CD4-positive, alpha-beta memory T cell (primary cell): ENCODE measurements at regions not wholly inside any gene's neighbourhood (a gene's known extent, or its start where the extent isn't known, plus 50 kb on each side); places are given as distances from the start of the nearest gene placed in this dataset.

Experiments
- CTCF ChIA-PET: fragments of 350-600 bp; sonication (Branson Sonifier 250); formaldehyde crosslinking; loops from one replicate; lab custom pipeline; 2021; ENCODE audit warnings: inconsistent platforms; ENCODE audit not compliant: partially characterized antibody; lab: Charles Lee
- POLR2A ChIA-PET: fragments of 350-600 bp; sonication (Branson Sonifier 250); formaldehyde crosslinking; loops from one replicate; lab custom pipeline; 2021; ENCODE audit not compliant: partially characterized antibody; lab: Charles Lee
- DNase-seq, 5 donors: peaks; one replicate each; pipeline versions ENCODE4 v3.0.0 to v3.0.0-alpha.2; 2020 to 2022; ENCODE audit warnings: mixed read lengths in 1 of 5
- H3K27ac ChIP-seq: one replicate; pipeline ENCODE4 v1.7.0; 2013; ENCODE audit warnings: low read depth, low read length
- H3K27me3 ChIP-seq: 2 replicates; pipeline ENCODE4 v1.7.0; 2013; ENCODE audit warnings: mild to moderate bottlenecking, low read length, moderate library complexity; ENCODE audit not compliant: insufficient read depth
- H3K36me3 ChIP-seq: 2 replicates; pipeline ENCODE4 v1.7.0; 2013; ENCODE audit warnings: mild to moderate bottlenecking, low read length, moderate library complexity; ENCODE audit not compliant: insufficient read depth
- H3K4me1 ChIP-seq: 2 replicates; pipeline ENCODE4 v1.7.0; 2013; ENCODE audit warnings: mild to moderate bottlenecking, low read length, moderate library complexity; ENCODE audit not compliant: insufficient read depth
- H3K4me3 ChIP-seq, 2 donors: one replicate each; pipeline ENCODE4 v1.7.0; 2013; ENCODE audit warnings: low read length in 2 of 2, mild to moderate bottlenecking in 1 of 2
- H3K9me3 ChIP-seq, 2 donors: one replicate each; pipeline ENCODE4 v1.7.0; 2013; ENCODE audit warnings: low read length in 2 of 2, control low read depth in 1 of 2; ENCODE audit not compliant: control insufficient read depth in 1 of 2
- H3K27ac Mint-ChIP-seq, 7 donors: one replicate each; pipeline ENCODE4 v1.8.0; 2020 to 2021; ENCODE audit warnings: mixed read lengths in 7 of 7, mild to moderate bottlenecking in 6 of 7, inconsistent platforms in 3 of 7, moderate library complexity in 3 of 7
- H3K27me3 Mint-ChIP-seq, 2 donors: one replicate each; pipeline ENCODE4 v1.8.0; 2020 to 2021; ENCODE audit warnings: mixed read lengths in 2 of 2
- H3K36me3 Mint-ChIP-seq, 2 donors: one replicate each; pipeline ENCODE4 v1.8.0; 2020 to 2021; ENCODE audit warnings: mixed read lengths in 2 of 2, inconsistent platforms in 1 of 2, mild to moderate bottlenecking in 1 of 2
- H3K4me1 Mint-ChIP-seq, 4 donors: one replicate each; pipeline ENCODE4 v1.8.0; 2020 to 2021; ENCODE audit warnings: mixed read lengths in 4 of 4, mild to moderate bottlenecking in 1 of 4
- H3K4me3 Mint-ChIP-seq, 8 donors: one replicate each; pipeline ENCODE4 v1.8.0; 2020 to 2021; ENCODE audit warnings: mixed read lengths in 8 of 8, mild to moderate bottlenecking in 7 of 8, moderate library complexity in 6 of 8, inconsistent platforms in 3 of 8
- H3K9me3 Mint-ChIP-seq, 8 donors: one replicate each; pipeline ENCODE4 v1.8.0; 2020 to 2021; ENCODE audit warnings: mixed read lengths in 8 of 8, mild to moderate bottlenecking in 5 of 8, inconsistent platforms in 3 of 8, moderate library complexity in 1 of 8
- intact Hi-C: fragments of 100-400 bp; cut with micrococcal nuclease; formaldehyde crosslinking; loops from one replicate; pipeline ENCODE4 v1.15.1; 2023

GRCh38 chr2:221022554-221022953 is 549.5 kb downstream of the EPHA4 start:
- Mint-ChIP-seq H3K4me3 (no peak overlapping the region), H3K36me3 (no peaks in the 10 kb centered on the region), H3K9me3 (no peaks in the 10 kb centered on the region), H3K27me3 (peaks cover 9% of the 10 kb centered on the region in 2 donors), H3K27ac (no peak overlapping the region), H3K4me1 (peaks cover 0 to 5% (median under 1%) of the 10 kb centered on the region in 4 donors)
- Histone ChIP-seq H3K4me1 (no peaks in the 10 kb centered on the region), H3K4me3 (no peak overlapping the region), H3K27ac (no peak overlapping the region), H3K36me3 (no peaks in the 10 kb centered on the region), H3K9me3 (no peaks in the 10 kb centered on the region), H3K27me3 (no peaks in the 10 kb centered on the region)
- ChIA-PET CTCF (no interaction called here), POLR2A (no interaction called here)
- no peak for DNase-seq
- intact Hi-C loops, result no loop called here

GRCh38 chr2:221025398-221025797 is 546.7 kb downstream of the EPHA4 start:
- no peak overlapping the region for H3K27ac Mint-ChIP-seq
- no peak for DNase-seq
- Histone ChIP-seq H3K9me3 (no peaks in the 10 kb centered on the region), H3K4me1 (no peaks in the 10 kb centered on the region), H3K27me3 (no peaks in the 10 kb centered on the region), H3K27ac (no peak overlapping the region), H3K36me3 (no peaks in the 10 kb centered on the region), H3K4me3 (no peak overlapping the region)
- no peak overlapping the region for H3K4me3 Mint-ChIP-seq
- intact Hi-C loops, result no loop called here
- H3K9me3 Mint-ChIP-seq, result no peaks in the 10 kb centered on the region
- peaks cover 9 to 11% of the 10 kb centered on the region in 2 donors for H3K27me3 Mint-ChIP-seq
- CTCF ChIA-PET, result no interaction called here
- H3K4me1 Mint-ChIP-seq, result peaks cover 0 to 5% (median under 1%) of the 10 kb centered on the region in 4 donors
- POLR2A ChIA-PET, result no interaction called here
- H3K36me3 Mint-ChIP-seq, result no peaks in the 10 kb centered on the region

- no peaks in the 10 kb centered on the region for H3K9me3 Mint-ChIP-seq
- Histone ChIP-seq H3K4me3 (no peak overlapping the region), H3K27me3 (no peaks in the 10 kb centered on the region), H3K36me3 (no peaks in the 10 kb centered on the region), H3K9me3 (no peaks in the 10 kb centered on the region), H3K4me1 (no peaks in the 10 kb centered on the region), H3K27ac (no peak overlapping the region)
- POLR2A ChIA-PET, result no interaction called here
- no peaks in the 10 kb centered on the region for H3K4me1 Mint-ChIP-seq
- CTCF ChIA-PET, result no interaction called here
- H3K27ac Mint-ChIP-seq, result no peak overlapping the region
- no peaks in the 10 kb centered on the region for H3K36me3 Mint-ChIP-seq
- no peak overlapping the region for H3K4me3 Mint-ChIP-seq
- peaks cover 3 to 7% of the 10 kb centered on the region in 2 donors for H3K27me3 Mint-ChIP-seq
- DNase-seq, result no peak
- intact Hi-C loops, result no loop called here
Measured at GRCh38 chr2:221034026-221034701, 537.9 kb downstream of the EPHA4 start.

GRCh38 chr2:221034973-221035372 is 537.1 kb downstream of the EPHA4 start:
- H3K9me3 Mint-ChIP-seq, result no peaks in the 10 kb centered on the region
- Histone ChIP-seq H3K36me3 (no peaks in the 10 kb centered on the region), H3K27me3 (no peaks in the 10 kb centered on the region), H3K4me3 (no peak overlapping the region), H3K4me1 (no peaks in the 10 kb centered on the region), H3K27ac (no peak overlapping the region), H3K9me3 (no peaks in the 10 kb centered on the region)
- ChIA-PET POLR2A (no interaction called here), CTCF (no interaction called here)
- DNase-seq, result no peak
- H3K4me1 Mint-ChIP-seq, result no peaks in the 10 kb centered on the region
- peaks cover 3 to 7% of the 10 kb centered on the region in 2 donors for H3K27me3 Mint-ChIP-seq
- no peaks in the 10 kb centered on the region for H3K36me3 Mint-ChIP-seq
- H3K4me3 Mint-ChIP-seq, result no peak overlapping the region
- H3K27ac Mint-ChIP-seq, result no peak overlapping the region
- intact Hi-C loops, result no loop called here

GRCh38 chr2:221042926-221043325 is 529.2 kb downstream of the EPHA4 start:
- no peaks in the 10 kb centered on the region for H3K9me3 ChIP-seq
- Mint-ChIP-seq H3K36me3 (no peaks in the 10 kb centered on the region), H3K27me3 (peaks cover 0 to 1% of the 10 kb centered on the region in 2 donors), H3K27ac (no peak overlapping the region), H3K9me3 (no peaks in the 10 kb centered on the region), H3K4me1 (peaks cover 0 to 4% (median under 1%) of the 10 kb centered on the region in 4 donors), H3K4me3 (no peak overlapping the region)
- CTCF ChIA-PET, result no interaction called here
- no peaks in the 10 kb centered on the region for H3K4me1 ChIP-seq
- POLR2A ChIA-PET, result no interaction called here
- intact Hi-C loops, result no loop called here
- no peaks in the 10 kb centered on the region for H3K27me3 ChIP-seq
- no peaks in the 10 kb centered on the region for H3K36me3 ChIP-seq
- no peak overlapping the region for H3K27ac ChIP-seq
- no peak overlapping the region for H3K4me3 ChIP-seq
- no peak for DNase-seq

DNA sequence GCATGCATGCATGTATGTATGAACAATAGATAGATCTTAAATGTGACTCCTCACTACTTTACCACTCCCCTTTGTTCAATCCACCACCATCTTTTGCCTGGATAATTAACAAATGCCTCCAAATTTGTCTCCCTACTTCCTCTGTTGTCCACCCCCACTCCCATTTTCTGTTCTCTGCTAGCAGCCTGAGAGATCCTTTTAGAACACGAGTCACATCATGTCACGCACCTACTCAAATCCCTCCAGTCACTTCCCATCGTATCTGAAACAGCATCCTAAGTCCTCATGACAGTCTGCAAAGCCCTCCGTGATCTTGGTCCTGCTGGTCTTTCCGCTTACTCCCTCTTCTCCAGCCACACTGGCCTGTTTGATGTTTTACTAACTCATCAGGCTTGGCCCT is 527.3 kb downstream of the EPHA4 start:
- Mint-ChIP-seq H3K4me1 (peaks cover 0 to 6% (median 1%) of the 10 kb centered on the region in 4 donors), H3K4me3 (no peak overlapping the region), H3K27ac (no peak overlapping the region), H3K9me3 (no peaks in the 10 kb centered on the region), H3K27me3 (peaks cover 0 to 3% of the 10 kb centered on the region in 2 donors), H3K36me3 (no peaks in the 10 kb centered on the region)
- ChIA-PET POLR2A (no interaction called here), CTCF (no interaction called here)
- no peaks in the 10 kb centered on the region for H3K36me3 ChIP-seq
- H3K4me1 ChIP-seq, result no peaks in the 10 kb centered on the region
- H3K4me3 ChIP-seq, result no peak overlapping the region
- no peaks in the 10 kb centered on the region for H3K9me3 ChIP-seq
- no peaks in the 10 kb centered on the region for H3K27me3 ChIP-seq
- DNase-seq, result no peak
- no peak overlapping the region for H3K27ac ChIP-seq
- intact Hi-C loops, result no loop called here

DNA sequence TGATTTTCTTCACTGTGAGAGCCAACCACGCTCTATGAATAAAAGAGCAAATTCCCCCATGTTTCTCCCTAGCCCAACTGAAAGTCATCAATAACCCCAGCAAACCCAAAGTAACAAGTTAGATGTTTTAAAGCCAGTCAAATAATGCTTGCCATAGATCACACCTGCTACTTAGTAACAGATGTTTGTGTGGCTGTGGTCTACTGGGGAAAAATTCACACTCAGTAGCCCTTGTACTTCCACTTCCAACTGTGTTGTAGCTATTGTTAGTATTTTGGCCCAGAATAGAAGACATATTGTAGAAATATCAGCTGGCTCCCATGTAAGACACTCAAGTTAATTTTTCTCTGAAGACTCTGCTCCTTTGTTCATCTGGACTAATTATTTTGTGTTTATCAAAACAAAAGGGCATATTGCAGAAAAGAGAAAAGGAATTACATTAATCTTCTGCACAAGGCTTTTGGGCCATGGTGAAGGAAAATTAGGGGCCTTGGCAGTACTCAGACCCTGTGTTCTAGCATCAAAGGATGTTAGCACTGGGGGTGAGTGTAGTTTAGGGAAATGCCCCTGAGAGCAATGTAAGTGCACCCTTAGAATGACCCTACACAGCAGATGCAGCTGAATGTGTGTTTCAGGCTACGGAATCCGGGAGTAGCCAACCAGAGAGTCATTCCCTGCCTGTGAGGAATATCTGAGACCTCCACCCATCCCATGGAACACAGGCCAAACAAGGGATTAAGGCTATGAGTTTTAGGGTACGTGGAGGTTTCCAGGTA is 521.9 kb downstream of the EPHA4 start:
- Mint-ChIP-seq H3K9me3 (no peaks in the 10 kb centered on the region), H3K4me1 (peaks cover 0 to 6% (median 1%) of the 10 kb centered on the region in 4 donors), H3K4me3 (no peak overlapping the region), H3K27me3 (peaks cover 0 to 3% of the 10 kb centered on the region in 2 donors), H3K36me3 (no peaks in the 10 kb centered on the region), H3K27ac (no peak overlapping the region)
- no peaks in the 10 kb centered on the region for H3K9me3 ChIP-seq
- no peak overlapping the region for H3K27ac ChIP-seq
- no peaks in the 10 kb centered on the region for H3K36me3 ChIP-seq
- H3K27me3 ChIP-seq, result no peaks in the 10 kb centered on the region
- H3K4me3 ChIP-seq, result no peak overlapping the region
- intact Hi-C loops, result no loop called here
- ChIA-PET CTCF (no interaction called here), POLR2A (no interaction called here)
- no peak for DNase-seq
- H3K4me1 ChIP-seq, result no peaks in the 10 kb centered on the region
